BJ (cell line): ENCODE measurements at regions not wholly inside any gene's neighbourhood (a gene's known extent, or its start where the extent isn't known, plus 50 kb on each side); places are given as distances from the start of the nearest gene placed in this dataset.

ENCODE experiments used
- CTCF ChIA-PET: fragments of 350-600 bp; formaldehyde crosslinking; extraction: SDS; loops from one replicate; lab custom pipeline; 2021; ENCODE audit warnings: antibody characterized with exemption, inconsistent platforms; lab: Yijun Ruan, JAX
- POLR2A ChIA-PET: fragments of 300-600 bp; sonication (Branson Sonifier 250); formaldehyde crosslinking; extraction: SDS; loops from one replicate; lab custom pipeline; 2021; ENCODE audit warnings: antibody characterized with exemption; lab: Charles Lee
- DNase-seq: peaks from one replicate; pipeline ENCODE4 v3.0.0-alpha.2; 2011; ENCODE audit warnings: low read depth
- H3K27me3 ChIP-seq: 2 replicates; pipeline ENCODE4 v1.6.0; 2011; ENCODE audit warnings: low read length; ENCODE audit not compliant: control insufficient read depth, insufficient read depth
- H3K36me3 ChIP-seq: 2 replicates; pipeline ENCODE4 v1.5.1; 2011; ENCODE audit warnings: low read length; ENCODE audit not compliant: control insufficient read depth, insufficient read depth
- H3K4me3 ChIP-seq: 2 replicates; pipeline ENCODE4 v1.5.1; 2011; ENCODE audit warnings: low read depth, mild to moderate bottlenecking, control low read depth, low read length
- CTCF ChIP-seq: IDR thresholded peaks from 2 replicates; pipeline ENCODE4 v1.5.1; 2011; ENCODE audit warnings: low read depth, mild to moderate bottlenecking, control low read depth, inconsistent platforms, low read length, moderate library complexity; ENCODE audit not compliant: insufficient read depth

DNA sequence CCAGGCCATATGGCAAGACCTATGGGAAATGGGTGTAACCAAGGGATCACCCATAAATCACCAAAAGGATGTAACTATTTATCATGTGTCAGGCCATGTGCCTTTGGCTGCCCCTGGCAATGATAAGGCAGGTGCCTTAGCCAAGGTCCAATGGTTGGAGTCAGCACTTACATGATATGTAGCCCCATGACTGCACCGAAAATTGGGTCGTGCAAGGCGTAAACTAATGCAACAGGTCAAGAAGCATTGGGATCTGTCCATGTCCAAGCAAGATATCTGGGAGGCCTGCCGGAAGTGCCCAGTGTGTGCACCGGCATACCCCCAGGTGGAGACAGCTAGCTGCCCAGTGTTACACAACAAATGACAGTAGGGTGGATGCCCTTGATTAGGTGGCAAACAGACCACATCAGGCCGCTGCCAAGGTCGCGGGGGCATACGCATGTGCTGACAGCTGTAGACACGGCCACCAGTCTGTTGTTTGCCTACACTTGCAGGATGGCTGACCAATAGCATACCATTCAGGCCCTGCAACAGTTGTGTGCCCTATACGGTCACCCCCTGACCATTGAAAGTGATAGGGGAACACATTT, 698.2 kb upstream of the AGA start:
- DNase-seq, result no peak
- POLR2A ChIA-PET, result no interaction called here
- H3K27me3 ChIP-seq, result no peaks in the 10 kb centered on the region
- H3K36me3 ChIP-seq, result no peaks in the 10 kb centered on the region
- no peak overlapping the region for H3K4me3 ChIP-seq
- CTCF ChIA-PET, result no interaction called here
- no peak for TF ChIP-seq CTCF

DNA sequence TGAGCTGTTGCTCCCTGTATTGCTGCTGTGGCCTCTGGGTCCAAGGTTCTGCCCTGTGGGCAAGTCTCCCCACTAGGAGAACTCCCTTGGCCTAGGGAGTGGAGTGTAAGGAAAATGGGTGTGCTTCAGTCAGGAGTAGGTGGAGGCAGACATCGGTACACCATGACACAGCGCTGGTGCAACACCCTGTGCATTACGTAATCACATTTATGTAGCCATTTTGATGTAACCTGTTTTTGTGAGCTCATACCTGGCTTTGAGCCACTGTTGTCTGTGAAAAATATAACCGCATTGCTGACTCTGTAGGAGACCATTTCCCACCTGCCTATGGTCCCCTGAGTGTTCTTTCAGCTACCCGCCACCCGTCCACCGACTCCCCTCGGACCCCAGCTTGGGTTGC, 700.5 kb upstream of the AGA start:
- no peak for TF ChIP-seq CTCF
- Histone ChIP-seq H3K4me3 (no peak overlapping the region), H3K36me3 (no peaks in the 10 kb centered on the region), H3K27me3 (no peaks in the 10 kb centered on the region)
- CTCF ChIA-PET, result no interaction called here
- DNase-seq, result no peak
- POLR2A ChIA-PET, result no interaction called here

DNA sequence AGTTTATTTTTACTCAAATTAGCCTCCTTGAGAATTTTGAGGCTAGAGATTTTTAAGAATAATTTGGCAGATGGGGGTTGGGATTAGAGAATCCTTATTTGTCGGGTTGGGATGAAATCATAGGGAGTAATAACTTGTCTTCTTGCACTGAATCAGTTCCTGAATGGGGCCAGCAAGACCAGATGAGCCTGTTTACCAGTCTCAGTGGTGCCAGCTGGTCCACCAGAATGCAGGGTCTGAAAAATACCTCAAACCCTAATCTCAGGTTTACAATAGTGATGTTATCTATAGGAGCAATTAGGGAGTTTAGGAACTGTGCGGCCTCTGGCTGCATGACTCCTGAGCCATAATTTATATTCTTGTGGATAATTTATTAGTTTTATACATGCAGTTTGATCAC, 705.9 kb upstream of the AGA start:
- Histone ChIP-seq H3K4me3 (no peak overlapping the region), H3K27me3 (no peaks in the 10 kb centered on the region), H3K36me3 (no peaks in the 10 kb centered on the region)
- no peak for DNase-seq
- ChIA-PET POLR2A (no interaction called here), CTCF (no interaction called here)
- no peak for TF ChIP-seq CTCF

- CTCF ChIA-PET, result no interaction called here
These were observed 723.2 kb upstream of the AGA start for GRCh38 chr4:178165251-178165950.

GRCh38 chr4:178165951-178166308, 723.7 kb upstream of the AGA start:
- DNase-seq, result no peak
- TF ChIP-seq CTCF, result no peak
- H3K27me3 ChIP-seq, result no peaks in the 10 kb centered on the region
- H3K36me3 ChIP-seq, result no peaks in the 10 kb centered on the region
- H3K4me3 ChIP-seq, result no peak overlapping the region
- CTCF ChIA-PET, result no interaction called here
- POLR2A ChIA-PET, result no interaction called here

More at GRCh38 chr4:178165251-178165950, 723.2 kb upstream of the AGA start:
- DNase-seq, result no peak
- Histone ChIP-seq H3K27me3 (no peaks in the 10 kb centered on the region), H3K36me3 (no peaks in the 10 kb centered on the region), H3K4me3 (no peak overlapping the region)
- TF ChIP-seq CTCF, result no peak
- POLR2A ChIA-PET, result no interaction called here
